Liver (tissue), 8 donors: ENCODE measurements at regions not wholly inside any gene's neighbourhood (a gene's known extent, or its start where the extent isn't known, plus 50 kb on each side); places are given as distances from the start of the nearest gene placed in this dataset.

Experiments
- DNase-seq: peaks from one replicate; pipeline ENCODE4 v3.0.0-alpha.2; 2017; ENCODE audit warnings: low spot score
- H3K27ac ChIP-seq, 2 donors: one replicate each; pipeline ENCODE4 v1.7.0; 2013; ENCODE audit warnings: inconsistent platforms in 2 of 2, low read length in 2 of 2, control low read depth in 1 of 2, low read depth in 1 of 2, mild to moderate bottlenecking in 1 of 2
- H3K27me3 ChIP-seq, 4 donors: one replicate each; pipeline versions ENCODE4 v1.6.1 to v1.7.0; 2013; ENCODE audit warnings: low read length in 3 of 4, inconsistent platforms in 1 of 4, mild to moderate bottlenecking in 1 of 4, moderate library complexity in 1 of 4; ENCODE audit not compliant: control insufficient read depth in 4 of 4, insufficient read depth in 4 of 4
- H3K36me3 ChIP-seq, 4 donors: one replicate each; pipeline versions ENCODE4 v1.6.1 to v1.7.0; 2013; ENCODE audit warnings: low read length in 3 of 4, mild to moderate bottlenecking in 3 of 4, low read depth in 1 of 4, moderate library complexity in 1 of 4; ENCODE audit not compliant: control insufficient read depth in 4 of 4, insufficient read depth in 3 of 4
- H3K4me1 ChIP-seq, 4 donors: one replicate each; pipeline versions ENCODE4 v1.6.1 to v1.7.0; 2013; ENCODE audit warnings: low read length in 3 of 4, mild to moderate bottlenecking in 3 of 4, moderate library complexity in 1 of 4; ENCODE audit not compliant: control insufficient read depth in 4 of 4, insufficient read depth in 4 of 4
- H3K4me3 ChIP-seq, 3 donors: one replicate each; pipeline versions ENCODE4 v1.6.1 to v1.7.0; 2013; ENCODE audit warnings: low read length in 3 of 3, control low read depth in 1 of 3, low read depth in 1 of 3, mild to moderate bottlenecking in 1 of 3
- H3K9ac ChIP-seq, 2 donors: one replicate each; pipeline ENCODE4 v1.7.0; 2013; ENCODE audit warnings: low read length in 2 of 2, mild to moderate bottlenecking in 2 of 2, moderate library complexity in 2 of 2, control low read depth in 1 of 2, low read depth in 1 of 2
- H3K9me3 ChIP-seq, 4 donors: one replicate each; pipeline versions ENCODE4 v1.6.1 to v1.7.0; 2013; ENCODE audit warnings: low read length in 3 of 4; ENCODE audit not compliant: control insufficient read depth in 4 of 4
- ATF3 ChIP-seq: IDR thresholded peaks from 2 replicates; pipeline ENCODE4 v1.6.1; 2016; ENCODE audit warnings: antibody characterized with exemption
- EGR1 ChIP-seq, 2 donors: IDR thresholded peaks; 2 replicates each; pipeline ENCODE4 v1.6.1; 2016 to 2018; ENCODE audit warnings: antibody characterized with exemption in 2 of 2, low read depth in 2 of 2
- FOXA1 ChIP-seq: IDR thresholded peaks from 2 replicates; pipeline ENCODE4 v1.6.1; 2016; ENCODE audit warnings: antibody characterized with exemption
- FOXA2 ChIP-seq: IDR thresholded peaks from 2 replicates; pipeline ENCODE4 v1.6.1; 2016; ENCODE audit warnings: antibody characterized with exemption
- GABPA ChIP-seq, 2 donors: IDR thresholded peaks in 1 of 2; conservative IDR thresholded peaks in 1 of 2; 2 replicates each; pipeline ENCODE4 v1.6.1; 2016; ENCODE audit warnings: antibody characterized with exemption in 2 of 2, mild to moderate bottlenecking in 1 of 2, moderate library complexity in 1 of 2
- HNF4A ChIP-seq, 2 donors: conservative IDR thresholded peaks; 2 replicates each; pipeline ENCODE4 v1.6.1; 2016; ENCODE audit warnings: antibody characterized with exemption in 2 of 2, mild to moderate bottlenecking in 2 of 2
- HNF4G ChIP-seq: IDR thresholded peaks from 2 replicates; pipeline ENCODE4 v1.6.1; 2016; ENCODE audit warnings: antibody characterized with exemption
- JUND ChIP-seq, 2 donors: IDR thresholded peaks; 2 replicates each; pipeline ENCODE4 v1.6.1; 2016; ENCODE audit warnings: antibody characterized with exemption in 2 of 2
- NR2F2 ChIP-seq: IDR thresholded peaks from 2 replicates; pipeline ENCODE4 v1.6.1; 2016; ENCODE audit warnings: antibody characterized with exemption
- RAD21 ChIP-seq, 2 donors: IDR thresholded peaks; 2 replicates each; pipeline ENCODE4 v1.6.1; 2016; ENCODE audit warnings: antibody characterized with exemption in 2 of 2, mild to moderate bottlenecking in 2 of 2
- RXRA ChIP-seq, 2 donors: IDR thresholded peaks; 2 replicates each; pipeline ENCODE4 v1.6.1; 2017 to 2018; ENCODE audit warnings: antibody characterized with exemption in 2 of 2, mild to moderate bottlenecking in 1 of 2
- SP1 ChIP-seq: IDR thresholded peaks from 2 replicates; pipeline ENCODE4 v1.6.1; 2018; ENCODE audit warnings: antibody characterized with exemption, mild to moderate bottlenecking
- TAF1 ChIP-seq: conservative IDR thresholded peaks from 2 replicates; pipeline ENCODE4 v1.6.1; 2016; ENCODE audit warnings: antibody characterized with exemption, mild to moderate bottlenecking
- YY1 ChIP-seq: IDR thresholded peaks from 2 replicates; pipeline ENCODE4 v1.6.1; 2016; ENCODE audit warnings: antibody characterized with exemption, mild to moderate bottlenecking
- ZBTB33 ChIP-seq: IDR thresholded peaks from 2 replicates; pipeline ENCODE4 v1.6.1; 2016; ENCODE audit warnings: antibody characterized with exemption
- WGBS: extraction: QIAGEN DNeasy Blood & Tissue Kit; methylation state at CpG from one replicate; pipeline ENCODE4 v1.1.7; 2013; 5-methylcytosine and 5-hydroxymethylcytosine counted together
- TF ChIP-seq, protein P1 (sequence below): fragments of 150-350 bp; IDR thresholded peaks from 2 replicates; pipeline ENCODE4 v1.5.1; 2017; ENCODE audit warnings: improper control_type of control experiment, low read depth, low read length; ENCODE audit not compliant: missing input control
- TF ChIP-seq, protein P2 (sequence below): IDR thresholded peaks from 2 replicates; pipeline ENCODE4 v1.6.1; 2016; ENCODE audit warnings: antibody characterized with exemption, mild to moderate bottlenecking
- TF ChIP-seq, protein P3 (sequence below): IDR thresholded peaks from 2 replicates; pipeline ENCODE4 v1.6.1; 2016; ENCODE audit warnings: antibody characterized with exemption
- donor health status: healthy.
- donor health status: healthy.
- donor health status: healthy.
- donor health status: healthy.
- donor health status: healthy.

- no peak overlapping the region for H3K4me3 ChIP-seq
- no peaks in the 10 kb centered on the region for H3K9me3 ChIP-seq
- no peaks in the 10 kb centered on the region for H3K27me3 ChIP-seq
- no peak overlapping the region for H3K9ac ChIP-seq
- DNase-seq = no peak
- H3K36me3 ChIP-seq = no peaks in the 10 kb centered on the region
- no peak overlapping the region for H3K27ac ChIP-seq
- H3K4me1 ChIP-seq = no peaks in the 10 kb centered on the region
- TF ChIP-seq ATF3 (no peak), EGR1 (IDR thresholded peaks at IDR 0.05; ENCODE audit: low read depth in 2 of 2) (no peak), RXRA (IDR thresholded peaks at IDR 0.05) (no peak), FOXA2 (no peak), YY1 (no peak), HNF4A (conservative IDR thresholded peaks at IDR 0.05) (no peak), SP1 (no peak), HNF4G (no peak), GABPA (IDR thresholded peaks at IDR 0.05 in 1 of 2, conservative IDR thresholded peaks at IDR 0.05 in 1 of 2) (no peak), ZBTB33 (no peak), RAD21 (IDR thresholded peaks at IDR 0.05) (no peak), NR2F2 (no peak), TAF1 (no peak)
- TF ChIP-seq, protein P1, sequence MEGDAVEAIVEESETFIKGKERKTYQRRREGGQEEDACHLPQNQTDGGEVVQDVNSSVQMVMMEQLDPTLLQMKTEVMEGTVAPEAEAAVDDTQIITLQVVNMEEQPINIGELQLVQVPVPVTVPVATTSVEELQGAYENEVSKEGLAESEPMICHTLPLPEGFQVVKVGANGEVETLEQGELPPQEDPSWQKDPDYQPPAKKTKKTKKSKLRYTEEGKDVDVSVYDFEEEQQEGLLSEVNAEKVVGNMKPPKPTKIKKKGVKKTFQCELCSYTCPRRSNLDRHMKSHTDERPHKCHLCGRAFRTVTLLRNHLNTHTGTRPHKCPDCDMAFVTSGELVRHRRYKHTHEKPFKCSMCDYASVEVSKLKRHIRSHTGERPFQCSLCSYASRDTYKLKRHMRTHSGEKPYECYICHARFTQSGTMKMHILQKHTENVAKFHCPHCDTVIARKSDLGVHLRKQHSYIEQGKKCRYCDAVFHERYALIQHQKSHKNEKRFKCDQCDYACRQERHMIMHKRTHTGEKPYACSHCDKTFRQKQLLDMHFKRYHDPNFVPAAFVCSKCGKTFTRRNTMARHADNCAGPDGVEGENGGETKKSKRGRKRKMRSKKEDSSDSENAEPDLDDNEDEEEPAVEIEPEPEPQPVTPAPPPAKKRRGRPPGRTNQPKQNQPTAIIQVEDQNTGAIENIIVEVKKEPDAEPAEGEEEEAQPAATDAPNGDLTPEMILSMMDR = no peak
- WGBS = 88% methylated on average over 4 of the region's 4 CpGs
These were observed 169.3 kb upstream of the NPSR1 start for GRCh38 chr7:34488766-34489165.

GRCh38 chr7:34491899-34492298, 166.1 kb upstream of the NPSR1 start:
- H3K27me3 ChIP-seq = no peaks in the 10 kb centered on the region
- no peaks in the 10 kb centered on the region for H3K9me3 ChIP-seq
- no peak for DNase-seq
- no peak overlapping the region for H3K4me3 ChIP-seq
- H3K4me1 ChIP-seq = no peaks in the 10 kb centered on the region
- H3K9ac ChIP-seq = no peak overlapping the region
- no peak overlapping the region for H3K27ac ChIP-seq
- 94% methylated on average over 3 of the region's 3 CpGs for WGBS
- H3K36me3 ChIP-seq = no peaks in the 10 kb centered on the region
- TF ChIP-seq, protein P2, sequence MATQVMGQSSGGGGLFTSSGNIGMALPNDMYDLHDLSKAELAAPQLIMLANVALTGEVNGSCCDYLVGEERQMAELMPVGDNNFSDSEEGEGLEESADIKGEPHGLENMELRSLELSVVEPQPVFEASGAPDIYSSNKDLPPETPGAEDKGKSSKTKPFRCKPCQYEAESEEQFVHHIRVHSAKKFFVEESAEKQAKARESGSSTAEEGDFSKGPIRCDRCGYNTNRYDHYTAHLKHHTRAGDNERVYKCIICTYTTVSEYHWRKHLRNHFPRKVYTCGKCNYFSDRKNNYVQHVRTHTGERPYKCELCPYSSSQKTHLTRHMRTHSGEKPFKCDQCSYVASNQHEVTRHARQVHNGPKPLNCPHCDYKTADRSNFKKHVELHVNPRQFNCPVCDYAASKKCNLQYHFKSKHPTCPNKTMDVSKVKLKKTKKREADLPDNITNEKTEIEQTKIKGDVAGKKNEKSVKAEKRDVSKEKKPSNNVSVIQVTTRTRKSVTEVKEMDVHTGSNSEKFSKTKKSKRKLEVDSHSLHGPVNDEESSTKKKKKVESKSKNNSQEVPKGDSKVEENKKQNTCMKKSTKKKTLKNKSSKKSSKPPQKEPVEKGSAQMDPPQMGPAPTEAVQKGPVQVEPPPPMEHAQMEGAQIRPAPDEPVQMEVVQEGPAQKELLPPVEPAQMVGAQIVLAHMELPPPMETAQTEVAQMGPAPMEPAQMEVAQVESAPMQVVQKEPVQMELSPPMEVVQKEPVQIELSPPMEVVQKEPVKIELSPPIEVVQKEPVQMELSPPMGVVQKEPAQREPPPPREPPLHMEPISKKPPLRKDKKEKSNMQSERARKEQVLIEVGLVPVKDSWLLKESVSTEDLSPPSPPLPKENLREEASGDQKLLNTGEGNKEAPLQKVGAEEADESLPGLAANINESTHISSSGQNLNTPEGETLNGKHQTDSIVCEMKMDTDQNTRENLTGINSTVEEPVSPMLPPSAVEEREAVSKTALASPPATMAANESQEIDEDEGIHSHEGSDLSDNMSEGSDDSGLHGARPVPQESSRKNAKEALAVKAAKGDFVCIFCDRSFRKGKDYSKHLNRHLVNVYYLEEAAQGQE = no peak
- no peak for TF ChIP-seq JUND (IDR thresholded peaks at IDR 0.05)
- no peak for TF ChIP-seq EGR1 (IDR thresholded peaks at IDR 0.05; ENCODE audit: low read depth in 2 of 2)
- TF ChIP-seq, protein P1 = no peak
- no peak for TF ChIP-seq RXRA (IDR thresholded peaks at IDR 0.05)
- TF ChIP-seq, protein P3, sequence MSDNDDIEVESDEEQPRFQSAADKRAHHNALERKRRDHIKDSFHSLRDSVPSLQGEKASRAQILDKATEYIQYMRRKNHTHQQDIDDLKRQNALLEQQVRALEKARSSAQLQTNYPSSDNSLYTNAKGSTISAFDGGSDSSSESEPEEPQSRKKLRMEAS = no peak
- no peak for TF ChIP-seq ATF3
- no peak for TF ChIP-seq FOXA2
- no peak for TF ChIP-seq SP1
- no peak for TF ChIP-seq YY1
- TF ChIP-seq FOXA1 = no peak
- TF ChIP-seq TAF1 = no peak
- no peak for TF ChIP-seq GABPA (IDR thresholded peaks at IDR 0.05 in 1 of 2, conservative IDR thresholded peaks at IDR 0.05 in 1 of 2)
- TF ChIP-seq NR2F2 = no peak
- no peak for TF ChIP-seq ZBTB33
- TF ChIP-seq HNF4A (conservative IDR thresholded peaks at IDR 0.05) = no peak
- no peak for TF ChIP-seq HNF4G
